H1 (cell line): ENCODE measurements at regions not wholly inside any gene's neighbourhood (a gene's known extent, or its start where the extent isn't known, plus 50 kb on each side); places are given as distances from the start of the nearest gene placed in this dataset.

Experiments used
- CTCF ChIA-PET: fragments of 300-600 bp; sonication (Branson Sonifier 250); formaldehyde crosslinking; loops from one replicate; lab custom pipeline; 2021; ENCODE audit not compliant: partially characterized antibody; lab: Charles Lee
- POLR2A ChIA-PET: fragments of 300-600 bp; sonication (Branson Sonifier 250); formaldehyde crosslinking; loops from one replicate; lab custom pipeline; 2021; ENCODE audit warnings: inconsistent platforms; ENCODE audit not compliant: partially characterized antibody; lab: Charles Lee
- DNase-seq, 2 experiments: peaks; one replicate each; pipeline versions ENCODE4 v3.0.0 to v3.0.0-alpha.2; 2010 to 2022; ENCODE audit warnings: low spot score in 2 of 2, low read depth in 1 of 2, mixed read lengths in 1 of 2
- FAIRE-seq: peaks from 2 replicates; lab custom pipeline; 2011; peaks lifted over from hg19 to GRCh38; lab: Jason Lieb, UNC
- H2AFZ ChIP-seq: 2 replicates; pipeline ENCODE4 v1.8.1; 2012; ENCODE audit warnings: low read length, inconsistent platforms
- H2AK5ac ChIP-seq: 2 replicates; pipeline ENCODE4 v1.6.1; 2013; ENCODE audit warnings: low read depth, low read length
- H2BK120ac ChIP-seq: replicated peaks from 2 replicates; pipeline ENCODE3; 2013; ENCODE audit warnings: low read depth, low read length, inconsistent platforms
- H2BK12ac ChIP-seq: 2 replicates; pipeline ENCODE4 v1.6.1; 2013; ENCODE audit warnings: low read depth, low read length
- H2BK15ac ChIP-seq: 2 replicates; pipeline ENCODE4 v1.6.1; 2013; ENCODE audit warnings: low read length
- H2BK20ac ChIP-seq: 2 replicates; pipeline ENCODE4 v1.6.1; 2013; ENCODE audit warnings: low read length
- H2BK5ac ChIP-seq: 2 replicates; pipeline ENCODE4 v1.6.1; 2013; ENCODE audit warnings: low read depth, low read length
- H3K14ac ChIP-seq: 2 replicates; pipeline ENCODE4 v1.6.1; 2013; ENCODE audit warnings: inconsistent platforms; ENCODE audit not compliant: insufficient read length
- H3K18ac ChIP-seq: 2 replicates; pipeline ENCODE4 v1.6.1; 2013; ENCODE audit warnings: low read length; ENCODE audit errors: extremely low read depth
- H3K23ac ChIP-seq: 2 replicates; pipeline ENCODE4 v1.6.1; 2013; ENCODE audit warnings: inconsistent platforms; ENCODE audit not compliant: insufficient read length
- H3K23me2 ChIP-seq: 2 replicates; pipeline ENCODE4 v1.6.1; 2013; ENCODE audit warnings: low read depth, low read length
- H3K27ac ChIP-seq: 2 replicates; pipeline ENCODE4 v1.6.1; 2011; ENCODE audit warnings: low read depth, low read length, inconsistent platforms
- H3K27me3 ChIP-seq, 4 experiments: replicated peaks in 1 of 4; 1 replicate in 1 of 4; 2 replicates in 3 of 4; pipeline versions ENCODE4 v1.6.1 to v1.8.1; 2011 to 2013; ENCODE audit warnings: low read length in 3 of 4, mild to moderate bottlenecking in 3 of 4, inconsistent platforms in 2 of 4, mixed read lengths in 2 of 4, moderate library complexity in 1 of 4; ENCODE audit not compliant: control insufficient read depth in 3 of 4, insufficient read depth in 3 of 4; ENCODE audit errors: extremely low read depth in 1 of 4
- H3K36me3 ChIP-seq, 4 experiments: 2 replicates each; pipeline versions ENCODE4 v1.6.1 to v1.8.1; 2011 to 2013; ENCODE audit warnings: mild to moderate bottlenecking in 4 of 4, low read length in 3 of 4, moderate library complexity in 2 of 4, control low read depth in 1 of 4, inconsistent platforms in 1 of 4; ENCODE audit not compliant: insufficient read depth in 4 of 4, control insufficient read depth in 2 of 4
- H3K4ac ChIP-seq: replicated peaks from 2 replicates; pipeline ENCODE3; 2013; ENCODE audit warnings: low read length, low read depth, mixed read lengths, inconsistent platforms; ENCODE audit not compliant: insufficient read length
- H3K4me1 ChIP-seq, 4 experiments: replicated peaks in 1 of 4; 1 replicate in 1 of 4; 2 replicates in 3 of 4; pipeline versions ENCODE4 v1.6.1 to v1.8.1; 2011 to 2013; ENCODE audit warnings: low read length in 3 of 4, inconsistent platforms in 2 of 4, mixed read lengths in 1 of 4; ENCODE audit not compliant: insufficient read depth in 4 of 4, control insufficient read depth in 3 of 4
- H3K4me2 ChIP-seq, 2 experiments: 2 replicates each; pipeline versions ENCODE4 v1.6.1 to v1.8.1; 2011 to 2013; ENCODE audit warnings: low read depth in 2 of 2, low read length in 2 of 2, control low read depth in 1 of 2, inconsistent platforms in 1 of 2, mild to moderate bottlenecking in 1 of 2; ENCODE audit not compliant: insufficient read depth in 1 of 2
- H3K4me3 ChIP-seq, 4 experiments: fragments of 200-600, 300-600 bp in 1 of 4; sonication (generic), shearing (Covaris generic), sonication (Bioruptor Twin) in 1 of 4; 2 replicates each; pipeline versions ENCODE4 v1.5.1 to v1.8.1; 2011 to 2016; ENCODE audit warnings: low read length in 4 of 4, low read depth in 3 of 4, control low read depth in 2 of 4, inconsistent platforms in 2 of 4, mild to moderate bottlenecking in 2 of 4, mixed read lengths in 1 of 4, moderate library complexity in 1 of 4; ENCODE audit not compliant: insufficient read depth in 2 of 4; ENCODE audit errors: extremely low read depth in 1 of 4
- H3K56ac ChIP-seq: replicated peaks from 2 replicates; pipeline ENCODE3; 2013; ENCODE audit warnings: low read depth, mild to moderate bottlenecking, mixed read lengths, low read length, inconsistent platforms; ENCODE audit not compliant: insufficient read length
- H3K79me1 ChIP-seq: 2 replicates; pipeline ENCODE4 v1.6.1; 2013; ENCODE audit warnings: low read depth, low read length, control low read depth
- H3K79me2 ChIP-seq, 2 experiments: 2 replicates each; pipeline versions ENCODE4 v1.6.1 to v1.8.1; 2012 to 2013; ENCODE audit warnings: low read length in 2 of 2, mild to moderate bottlenecking in 2 of 2, inconsistent platforms in 1 of 2; ENCODE audit not compliant: insufficient read depth in 2 of 2, control insufficient read depth in 1 of 2
- H3K9ac ChIP-seq, 4 experiments: replicated peaks in 1 of 4; 1 replicate in 1 of 4; 2 replicates in 3 of 4; pipeline versions ENCODE4 v1.6.1 to v1.8.1; 2011 to 2013; ENCODE audit warnings: low read depth in 3 of 4, low read length in 3 of 4, control low read depth in 2 of 4, mild to moderate bottlenecking in 2 of 4, moderate library complexity in 2 of 4, inconsistent platforms in 1 of 4; ENCODE audit errors: extremely low read depth in 1 of 4
- H3K9me3 ChIP-seq, 2 experiments: 2 replicates each; pipeline versions ENCODE4 v1.6.1 to v1.8.1; 2012 to 2013; ENCODE audit warnings: mild to moderate bottlenecking in 2 of 2, moderate library complexity in 2 of 2, control low read depth in 1 of 2, inconsistent platforms in 1 of 2, low read depth in 1 of 2, low read length in 1 of 2, mixed read lengths in 1 of 2; ENCODE audit not compliant: insufficient read depth in 2 of 2
- H4K20me1 ChIP-seq, 2 experiments: replicated peaks in 1 of 2; 2 replicates each; pipeline versions ENCODE3 to v1.8.1; 2011 to 2013; ENCODE audit warnings: inconsistent platforms in 2 of 2, low read length in 2 of 2, mild to moderate bottlenecking in 1 of 2; ENCODE audit not compliant: insufficient read depth in 2 of 2, control insufficient read depth in 1 of 2
- H4K5ac ChIP-seq: 2 replicates; pipeline ENCODE4 v1.6.1; 2013; ENCODE audit warnings: low read length, low read depth, mixed read lengths, inconsistent platforms; ENCODE audit not compliant: insufficient read length
- H4K8ac ChIP-seq: 2 replicates; pipeline ENCODE4 v1.8.0; 2013; ENCODE audit warnings: mild to moderate bottlenecking, moderate library complexity, low read length, inconsistent platforms; ENCODE audit not compliant: insufficient read depth; ENCODE audit errors: extremely low read depth
- H4K91ac ChIP-seq: replicated peaks from 2 replicates; pipeline ENCODE3; 2013; ENCODE audit warnings: low read length, mixed read lengths, inconsistent platforms; ENCODE audit not compliant: insufficient read length
- BCL11A ChIP-seq, 2 experiments: IDR thresholded peaks; one replicate each; pipeline ENCODE4 v1.6.1; 2011; ENCODE audit warnings: low read depth in 2 of 2, low read length in 2 of 2, mild to moderate bottlenecking in 2 of 2
- CREB1 ChIP-seq: IDR thresholded peaks from 2 replicates; pipeline ENCODE4 v1.6.1; 2012; ENCODE audit warnings: inconsistent platforms
- EP300 ChIP-seq, 2 experiments: IDR thresholded peaks; 1 replicate in 1 of 2; 2 replicates in 1 of 2; pipeline ENCODE4 v1.6.1; 2011 to 2012; ENCODE audit warnings: low read depth in 2 of 2, low read length in 2 of 2, mild to moderate bottlenecking in 2 of 2, borderline replicate concordance in 1 of 2, inconsistent platforms in 1 of 2, moderate library complexity in 1 of 2
- FOSL1 ChIP-seq: IDR thresholded peaks from 2 replicates; pipeline ENCODE4 v1.6.1; 2011; ENCODE audit warnings: mild to moderate bottlenecking, low read depth, low read length, moderate library complexity; ENCODE audit not compliant: insufficient read depth
- HDAC6 ChIP-seq: IDR thresholded peaks from one replicate; pipeline ENCODE4 v1.7.1; 2012; ENCODE audit warnings: low read depth, mild to moderate bottlenecking, inconsistent platforms, low read length, moderate library complexity
- JUN ChIP-seq: IDR thresholded peaks from 2 replicates; pipeline ENCODE4 v1.6.1; 2011; ENCODE audit warnings: low read depth, mild to moderate bottlenecking, improper control_type of control experiment, low read length
- NRF1 ChIP-seq: IDR thresholded peaks from 2 replicates; pipeline ENCODE4 v1.6.1; 2011; ENCODE audit warnings: mild to moderate bottlenecking, low read depth, low read length, improper control_type of control experiment
- RBBP5 ChIP-seq: IDR thresholded peaks from 2 replicates; pipeline ENCODE4 v1.7.1; 2012; ENCODE audit warnings: low read depth, mild to moderate bottlenecking, inconsistent platforms, low read length, moderate library complexity, borderline replicate concordance
- RXRA ChIP-seq: IDR thresholded peaks from 2 replicates; pipeline ENCODE4 v1.6.1; 2011; ENCODE audit warnings: low read depth, mild to moderate bottlenecking, low read length, moderate library complexity; ENCODE audit not compliant: insufficient read depth
- SIN3A ChIP-seq, 2 experiments: IDR thresholded peaks in 1 of 2; conservative IDR thresholded peaks in 1 of 2; 2 replicates each; pipeline ENCODE4 v1.6.1; 2011 to 2012; ENCODE audit warnings: low read length in 2 of 2, improper control_type of control experiment in 1 of 2, low read depth in 1 of 2, mild to moderate bottlenecking in 1 of 2
- SUZ12 ChIP-seq: fragments of 200-600 bp; sonication (generic); IDR thresholded peaks from 2 replicates; pipeline ENCODE4 v1.6.1; 2012; ENCODE audit warnings: mild to moderate bottlenecking, inconsistent platforms, low read length, moderate library complexity, mixed read lengths
- TCF12 ChIP-seq: IDR thresholded peaks from 2 replicates; pipeline ENCODE4 v1.6.1; 2011; ENCODE audit warnings: low read depth, mild to moderate bottlenecking, low read length
- WGBS, 2 experiments: shearing (Covaris generic) in 1 of 2; methylation state at CpG; one replicate each; pipeline versions ENCODE4 v1.1.6 to v1.1.7; 2013 to 2015; ENCODE audit warnings: low lambda C conversion rate in 2 of 2, mixed read lengths in 2 of 2, inconsistent platforms in 1 of 2, low coverage in 1 of 2, missing lambda C conversion rate in 1 of 2; ENCODE audit not compliant: insufficient replicate concordance in 2 of 2, insufficient coverage in 1 of 2, insufficient read length in 1 of 2; ENCODE audit errors: extremely low coverage in 1 of 2, missing lambda C conversion rate in 1 of 2; 5-methylcytosine and 5-hydroxymethylcytosine counted together

- no peak overlapping the region for H3K9ac ChIP-seq
- DNase-seq (no peak), FAIRE-seq (no peak)
- ChIA-PET CTCF (no interaction called here), POLR2A (no interaction called here)
- no peaks in the 10 kb centered on the region for H3K9me3 ChIP-seq
- H3K79me2 ChIP-seq, result no peaks in the 10 kb centered on the region
- no peak overlapping the region for H3K4me2 ChIP-seq
- H4K20me1 ChIP-seq, result no peaks in the 10 kb centered on the region
- no peaks in the 10 kb centered on the region for H3K36me3 ChIP-seq
- H2BK15ac ChIP-seq, result no peak overlapping the region
- H3K18ac ChIP-seq, result no peak overlapping the region
- no peak overlapping the region for H3K14ac ChIP-seq
- no peak overlapping the region for H4K8ac ChIP-seq
- no peak overlapping the region for H2AFZ ChIP-seq
- no peak overlapping the region for H2AK5ac ChIP-seq
- no peak overlapping the region for H4K5ac ChIP-seq
- H3K27me3 ChIP-seq, result no peaks in the 10 kb centered on the region
- WGBS, 2 experiments, result 70% methylated on average over 1 of the region's 1 CpG; no CpG with 5 or more reads in 1 of the 2 experiments
- no peak overlapping the region for H2BK5ac ChIP-seq
- no peak overlapping the region for H3K23ac ChIP-seq
- peaks cover 0 to 3% (median 0%) of the 10 kb centered on the region in 4 experiments; a peak in 1 of 7 replicates for H3K4me1 ChIP-seq
- no peak overlapping the region for H2BK20ac ChIP-seq
- H2BK120ac ChIP-seq, result no peak overlapping the region
- no peaks in the 10 kb centered on the region for H3K23me2 ChIP-seq
- H3K79me1 ChIP-seq, result no peaks in the 10 kb centered on the region
- no peak overlapping the region for H3K4ac ChIP-seq
- H3K27ac ChIP-seq, result no peak overlapping the region
- H2BK12ac ChIP-seq, result no peak overlapping the region
- no peak overlapping the region for H3K4me3 ChIP-seq
- H4K91ac ChIP-seq, result no peak overlapping the region
- H3K56ac ChIP-seq, result no peak overlapping the region
- no peak for TF ChIP-seq JUN
- TF ChIP-seq SUZ12, result no peak
- no peak for TF ChIP-seq EP300 (IDR thresholded peaks at IDR 0.05; ENCODE audit: borderline replicate concordance in 1 of 2, low read depth in 2 of 2, low read length in 2 of 2)
- no peak for TF ChIP-seq NRF1
- no peak for TF ChIP-seq SIN3A (conservative IDR thresholded peaks at IDR 0.05 in 1 of 2, IDR thresholded peaks at IDR 0.05 in 1 of 2; ENCODE audit: low read depth in 1 of 2, low read length in 2 of 2)
- TF ChIP-seq BCL11A (IDR thresholded peaks at IDR 0.05; ENCODE audit: low read depth in 2 of 2, low read length in 2 of 2), result no peak
- no peak for TF ChIP-seq HDAC6
- no peak for TF ChIP-seq RXRA
- no peak for TF ChIP-seq RBBP5
- TF ChIP-seq FOSL1, result no peak
- TF ChIP-seq TCF12, result no peak
- no peak for TF ChIP-seq CREB1
Measured at GRCh38 chrX:131219271-131219670, 69.8 kb downstream of the IGSF1 start.
